Sigmoid colon (tissue), 3 donors: ENCODE measurements at regions not wholly inside any gene's neighbourhood (a gene's known extent, or its start where the extent isn't known, plus 50 kb on each side); places are given as distances from the start of the nearest gene placed in this dataset.

ENCODE experiments used
- POLR2A ChIP-seq, 2 donors: fragments of 450-650 bp; IDR thresholded peaks; one replicate each; pipeline ENCODE4 v1.6.1; 2016; ENCODE audit warnings: antibody characterized with exemption in 2 of 2, mild to moderate bottlenecking in 2 of 2, moderate library complexity in 2 of 2
- TF ChIP-seq, protein P1 (sequence below), 4 experiments: fragments of 450-650 bp in 3 of 4; fragments of 200-600 bp in 1 of 4; IDR thresholded peaks; one replicate each; pipeline ENCODE4 v1.5.1; 2016 to 2019; ENCODE audit warnings: antibody characterized with exemption in 4 of 4, mild to moderate bottlenecking in 3 of 4, moderate library complexity in 2 of 4

DNA sequence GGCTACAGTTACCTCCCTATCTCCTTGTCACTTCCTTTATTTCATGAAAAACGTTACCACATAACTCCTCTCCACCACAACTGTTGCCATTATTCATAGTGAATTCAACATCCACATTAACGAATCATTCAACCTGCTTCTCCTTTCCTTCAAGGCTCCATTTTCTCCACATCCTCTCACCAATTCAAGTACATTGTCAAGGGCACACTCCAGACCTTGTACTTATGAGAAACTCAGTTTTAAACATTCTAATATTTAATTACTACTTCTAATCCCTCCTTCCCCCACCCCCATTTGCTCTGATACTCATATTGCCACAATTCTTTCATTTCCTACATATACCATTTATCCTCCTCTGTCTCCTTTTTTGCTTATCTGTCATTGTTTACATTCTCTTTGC lies 871.2 kb downstream of the TUSC7 start:
- TF ChIP-seq, protein P1, sequence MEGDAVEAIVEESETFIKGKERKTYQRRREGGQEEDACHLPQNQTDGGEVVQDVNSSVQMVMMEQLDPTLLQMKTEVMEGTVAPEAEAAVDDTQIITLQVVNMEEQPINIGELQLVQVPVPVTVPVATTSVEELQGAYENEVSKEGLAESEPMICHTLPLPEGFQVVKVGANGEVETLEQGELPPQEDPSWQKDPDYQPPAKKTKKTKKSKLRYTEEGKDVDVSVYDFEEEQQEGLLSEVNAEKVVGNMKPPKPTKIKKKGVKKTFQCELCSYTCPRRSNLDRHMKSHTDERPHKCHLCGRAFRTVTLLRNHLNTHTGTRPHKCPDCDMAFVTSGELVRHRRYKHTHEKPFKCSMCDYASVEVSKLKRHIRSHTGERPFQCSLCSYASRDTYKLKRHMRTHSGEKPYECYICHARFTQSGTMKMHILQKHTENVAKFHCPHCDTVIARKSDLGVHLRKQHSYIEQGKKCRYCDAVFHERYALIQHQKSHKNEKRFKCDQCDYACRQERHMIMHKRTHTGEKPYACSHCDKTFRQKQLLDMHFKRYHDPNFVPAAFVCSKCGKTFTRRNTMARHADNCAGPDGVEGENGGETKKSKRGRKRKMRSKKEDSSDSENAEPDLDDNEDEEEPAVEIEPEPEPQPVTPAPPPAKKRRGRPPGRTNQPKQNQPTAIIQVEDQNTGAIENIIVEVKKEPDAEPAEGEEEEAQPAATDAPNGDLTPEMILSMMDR (IDR thresholded peaks at IDR 0.05) = no peak
- no peak for TF ChIP-seq POLR2A (IDR thresholded peaks at IDR 0.05)
